ENCODE measurements at regions not wholly inside any gene's neighbourhood (a gene's known extent, or its start where the extent isn't known, plus 50 kb on each side); places are given as distances from the start of the nearest gene placed in this dataset.

- TF ChIP-seq CTCF (tag by site-specific recombination; IDR thresholded peaks at IDR 0.05) (no peak), ZNF138 (tag by site-specific recombination; IDR thresholded peaks at IDR 0.05; ENCODE audit: borderline replicate concordance) (no peak), ZNF223 (tag by site-specific recombination; IDR thresholded peaks at IDR 0.05) (no peak), ZNF670 (tag by site-specific recombination; IDR thresholded peaks at IDR 0.05; ENCODE audit: low read depth) (no peak), ZNF701 (tag by site-specific recombination; IDR thresholded peaks at IDR 0.05) (no peak), YY1 (tag by site-specific recombination; IDR thresholded peaks at IDR 0.05) (no peak), BCL11A (tag by site-specific recombination; IDR thresholded peaks at IDR 0.05; ENCODE audit: low read depth) (no peak), TCF7L2 (IDR thresholded peaks at IDR 0.05; ENCODE audit: borderline replicate concordance, low read depth, low read length) (no peak), ZNF292 (tag by site-specific recombination; IDR thresholded peaks at IDR 0.05; ENCODE audit: borderline replicate concordance, low read depth) (no peak), WT1 (tag by site-specific recombination; IDR thresholded peaks at IDR 0.05) (no peak)
Measured at GRCh38 chr11:21656065-21656464, 536.8 kb upstream of the ANO5 start.

Data from HEK293 (cell line).